NCI-H748 (cell line): ENCODE measurements at regions not wholly inside any gene's neighbourhood (a gene's known extent, or its start where the extent isn't known, plus 50 kb on each side); places are given as distances from the start of the nearest gene placed in this dataset.

Experiments
- DNase-seq: peaks from one replicate; lab custom pipeline; 2025; ENCODE audit not compliant: unreplicated experiment; lab: John Stamatoyannopoulos, UW

- DNase-seq: no peak
Measured at GRCh38 chr18:78650926-78651325, 328.7 kb upstream of the SALL3 start.

DNA sequence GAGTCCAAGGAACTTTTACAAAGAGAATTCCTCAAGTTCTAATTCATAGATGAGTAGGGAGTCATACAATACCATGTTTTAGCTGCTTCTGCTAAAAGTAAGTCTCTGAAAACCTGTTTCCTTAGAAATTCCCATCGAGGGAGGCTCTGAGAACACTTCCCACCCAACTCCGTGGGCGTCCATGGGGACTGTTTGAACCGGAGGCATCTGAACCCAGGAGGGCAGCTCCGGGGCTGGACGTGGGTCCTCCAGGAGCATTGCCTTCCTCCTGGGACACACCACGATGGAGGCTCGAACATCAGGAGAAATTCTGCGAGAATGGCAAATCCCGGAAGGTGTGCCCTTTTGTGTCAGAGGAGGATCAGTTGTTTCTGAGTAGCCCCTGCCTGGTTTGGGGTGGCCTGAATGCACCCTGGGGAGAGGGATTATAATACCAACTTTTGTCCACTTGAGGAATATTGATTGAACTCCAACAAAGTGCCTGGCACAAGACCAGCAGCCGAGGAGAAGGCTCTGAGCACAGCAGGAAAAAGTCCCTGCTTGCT, 327.5 kb upstream of the SALL3 start:
- DNase-seq: no peak

GRCh38 chr18:78655921-78656320, 323.7 kb upstream of the SALL3 start:
- no peak for DNase-seq

GRCh38 chr18:78656346-78656925, 323.2 kb upstream of the SALL3 start:
- no peak for DNase-seq

GRCh38 chr18:78658531-78658930, 321.1 kb upstream of the SALL3 start:
- no peak for DNase-seq

DNA sequence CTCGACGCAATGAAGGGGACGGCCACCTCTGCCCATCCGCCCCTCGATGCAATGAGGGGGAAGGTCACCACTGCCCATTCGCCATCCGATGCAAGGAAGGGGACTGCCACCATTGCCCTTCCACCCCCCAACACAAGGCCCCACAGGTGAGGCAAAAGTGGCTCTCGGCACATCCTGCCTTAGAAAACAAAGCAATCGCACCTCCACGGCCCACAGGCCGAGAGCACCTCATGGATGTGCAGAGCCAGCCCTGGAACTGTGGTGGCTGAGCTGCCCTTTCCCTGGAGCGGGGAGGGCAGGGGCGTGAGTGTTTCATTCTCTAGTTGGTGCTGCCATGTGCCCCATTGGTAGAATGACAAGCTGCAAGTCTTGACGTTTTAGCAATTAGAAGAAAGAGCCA, 320.6 kb upstream of the SALL3 start:
- DNase-seq: no peak

DNA sequence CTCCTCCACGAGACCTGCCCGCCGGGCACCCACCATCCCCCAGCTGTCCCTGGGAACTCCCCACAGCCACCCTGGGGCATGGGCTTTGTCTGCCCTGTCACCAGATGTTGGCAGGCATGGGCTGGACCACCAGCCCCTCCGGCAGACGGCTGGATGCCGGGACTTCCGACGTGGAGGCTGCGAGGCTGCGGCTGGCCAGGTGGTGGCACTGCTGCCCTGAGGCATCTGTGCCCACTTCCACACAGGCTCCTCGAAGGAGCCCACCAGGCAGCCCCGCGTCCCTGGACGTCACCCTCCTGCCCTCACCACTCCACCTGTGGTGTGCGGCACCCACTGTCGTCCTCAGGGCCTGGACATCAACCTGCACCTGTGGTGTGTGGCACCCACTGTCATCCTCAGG, 319.9 kb upstream of the SALL3 start:
- peak; percentile 68 for DNase-seq

GRCh38 chr18:78660311-78660710, 319.3 kb upstream of the SALL3 start:
- DNase-seq: no peak

GRCh38 chr18:78661316-78661715, 318.3 kb upstream of the SALL3 start:
- no peak for DNase-seq

- no peak for DNase-seq
Measured at GRCh38 chr18:78662879-78663278, 316.7 kb upstream of the SALL3 start.

GRCh38 chr18:78664048-78664447, 315.6 kb upstream of the SALL3 start:
- no peak for DNase-seq

DNA sequence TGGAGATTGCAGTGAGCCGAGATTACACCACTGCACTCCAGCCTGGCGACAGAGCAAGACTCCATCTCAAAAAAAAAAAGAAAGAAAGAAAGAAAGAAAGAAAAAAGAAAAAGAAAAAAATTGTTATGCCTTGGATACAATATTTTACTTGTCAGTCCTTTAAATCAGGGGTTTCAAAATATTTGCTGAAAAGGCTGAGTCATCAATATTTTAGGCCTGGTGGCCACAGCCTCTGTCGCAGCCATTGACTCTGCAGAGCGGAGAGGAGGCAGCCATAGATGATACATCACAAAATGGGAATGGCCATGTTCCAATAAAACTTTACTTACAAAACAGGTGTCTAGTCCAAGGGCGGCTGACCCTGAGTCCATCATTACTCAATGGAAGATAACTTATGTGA, 314.8 kb upstream of the SALL3 start:
- DNase-seq: no peak

DNA sequence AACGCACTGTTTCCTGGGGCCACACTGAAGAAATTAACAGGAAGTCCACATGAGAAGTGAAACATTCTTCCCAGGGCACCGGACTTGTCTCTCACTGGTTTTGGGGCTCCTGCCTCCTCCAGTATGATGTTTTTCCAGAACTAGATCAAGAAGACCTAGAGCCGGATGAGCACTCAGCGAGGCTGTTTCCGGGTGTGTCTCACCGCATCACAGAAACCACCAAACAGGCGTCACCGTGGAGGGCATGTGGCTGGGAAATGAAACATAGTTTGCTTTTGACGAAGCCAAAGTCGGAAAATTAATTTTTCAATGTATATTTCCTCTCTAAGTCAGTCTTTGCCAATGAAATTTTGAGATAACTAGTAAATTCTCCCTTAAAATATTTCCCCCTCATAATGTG, 314.0 kb upstream of the SALL3 start:
- DNase-seq: no peak

GRCh38 chr18:78666666-78667335, 312.8 kb upstream of the SALL3 start:
- DNase-seq: no peak

- peak; percentile 38 for DNase-seq
Measured at GRCh38 chr18:78670778-78671391, 308.7 kb upstream of the SALL3 start.

- DNase-seq: no peak
Measured at GRCh38 chr18:78671551-78671950, 308.1 kb upstream of the SALL3 start.

DNA sequence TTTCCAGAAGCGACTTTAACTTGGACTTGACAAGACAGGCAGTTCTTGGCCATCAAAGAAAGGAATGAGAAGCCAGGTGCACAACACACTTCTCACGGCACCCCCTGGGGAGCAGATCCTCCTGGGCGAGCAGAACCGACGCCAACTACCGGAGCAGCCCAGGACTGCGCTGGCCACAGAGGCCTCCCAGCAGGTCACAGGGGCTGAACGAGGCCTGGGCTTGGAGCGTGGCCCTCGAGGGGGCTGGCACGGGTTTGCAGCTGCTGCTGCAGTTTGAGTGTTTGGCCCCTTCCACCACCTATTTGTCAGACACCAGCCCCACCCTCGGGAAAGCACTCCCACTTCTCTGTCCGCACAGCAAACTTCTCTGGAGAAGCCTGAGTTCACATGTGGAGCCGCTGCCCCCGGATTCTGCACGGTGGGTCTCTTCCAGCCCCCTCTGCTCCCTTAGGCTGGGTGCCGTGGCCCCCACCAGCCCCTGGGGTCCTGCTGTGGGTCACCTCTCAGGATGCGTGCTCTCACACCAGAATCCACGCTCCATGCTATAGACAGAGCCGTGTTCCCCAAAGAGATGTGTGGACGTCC, 306.7 kb upstream of the SALL3 start:
- no peak for DNase-seq

DNA sequence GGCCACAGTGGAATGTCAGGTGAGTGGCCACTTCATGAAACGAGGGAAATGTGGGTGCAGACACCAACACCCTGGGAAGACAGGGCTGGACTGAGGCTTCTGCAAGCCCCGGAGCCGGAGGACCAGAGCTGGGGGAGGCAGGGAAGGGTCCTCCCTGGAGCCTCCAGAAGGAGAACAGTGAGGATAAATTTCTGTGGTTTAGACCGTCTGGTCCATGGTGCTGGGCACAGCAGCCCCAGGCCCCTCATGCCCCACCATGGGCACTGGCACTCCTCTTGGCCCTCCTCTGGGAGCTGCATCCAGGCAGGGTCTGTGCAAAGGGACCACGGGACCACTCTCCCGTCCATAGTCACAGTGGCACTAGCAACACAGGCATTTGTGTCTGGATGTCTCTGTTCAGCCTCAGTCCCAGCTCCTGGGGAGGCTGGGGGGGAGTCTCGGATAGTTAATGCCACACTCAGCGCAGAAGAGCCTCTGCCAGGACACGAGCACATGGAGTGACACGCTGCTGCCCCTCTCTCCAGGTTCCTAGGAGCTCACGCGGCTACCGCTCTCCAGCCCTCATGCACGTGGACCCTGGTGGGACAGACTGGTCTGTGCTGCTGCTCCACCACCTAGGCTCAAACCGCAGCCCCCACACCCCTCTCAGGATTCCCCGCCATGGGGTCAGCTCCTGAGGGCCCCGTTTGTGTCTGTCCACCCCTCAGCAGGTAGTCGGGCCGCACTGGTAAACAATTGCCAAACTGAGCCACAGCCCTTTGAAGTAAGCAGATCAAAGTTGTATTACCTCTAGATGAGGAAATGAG, 305.9 kb upstream of the SALL3 start:
- no peak for DNase-seq

GRCh38 chr18:78675231-78675630, 304.4 kb upstream of the SALL3 start:
- no peak for DNase-seq

GRCh38 chr18:78676622-78677482, 302.8 kb upstream of the SALL3 start:
- no peak for DNase-seq
